Activated CD4-positive, alpha-beta T cell treated with anti-CD3 and anti-CD28 coated beads for 24 hours (primary cell): ENCODE measurements at regions not wholly inside any gene's neighbourhood (a gene's known extent, or its start where the extent isn't known, plus 50 kb on each side); places are given as distances from the start of the nearest gene placed in this dataset.
"Not testable (repeated sequence)": the region's sequence is repeated elsewhere in the genome, so short reads cannot be mapped to it uniquely, and the experiment has no call there.

ENCODE experiments used
- DNase-seq, 2 donors: peaks; one replicate each; pipeline ENCODE4 v3.0.0-alpha.2; 2020; ENCODE audit warnings: low read depth in 2 of 2

GRCh38 chr16:31975826-31976419, 102.3 kb downstream of the ZNF267 start:
- not testable (repeated sequence) for DNase-seq

GRCh38 chr16:31978463-31978862, 104.9 kb downstream of the ZNF267 start:
- not testable (repeated sequence) for DNase-seq

GRCh38 chr16:31981739-31982138, 108.1 kb downstream of the ZNF267 start:
- not testable (repeated sequence) for DNase-seq

DNA sequence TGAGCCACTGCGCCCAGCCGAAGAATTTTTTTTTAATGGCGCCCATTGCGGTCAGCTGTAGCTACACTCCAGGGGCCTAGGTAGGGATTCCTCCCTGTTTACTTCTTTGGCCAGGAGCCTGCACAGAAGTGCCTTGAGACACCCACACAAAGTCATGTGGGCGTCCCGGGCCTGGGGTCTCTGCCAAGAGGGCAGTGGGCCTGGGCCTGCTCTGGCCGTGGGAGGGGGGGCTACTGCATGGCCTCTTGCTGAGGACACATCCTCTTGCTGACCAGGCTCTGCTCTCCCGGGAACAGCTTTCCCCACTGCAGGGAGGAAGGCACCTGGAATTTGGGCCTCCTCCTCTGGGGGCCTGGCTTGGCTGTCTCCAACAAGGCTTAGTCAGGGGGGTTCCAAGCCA, 109.4 kb downstream of the ZNF267 start:
- not testable (repeated sequence) for DNase-seq

GRCh38 chr16:31983666-31984065, 110.1 kb downstream of the ZNF267 start:
- DNase-seq, result not testable (repeated sequence)

DNA sequence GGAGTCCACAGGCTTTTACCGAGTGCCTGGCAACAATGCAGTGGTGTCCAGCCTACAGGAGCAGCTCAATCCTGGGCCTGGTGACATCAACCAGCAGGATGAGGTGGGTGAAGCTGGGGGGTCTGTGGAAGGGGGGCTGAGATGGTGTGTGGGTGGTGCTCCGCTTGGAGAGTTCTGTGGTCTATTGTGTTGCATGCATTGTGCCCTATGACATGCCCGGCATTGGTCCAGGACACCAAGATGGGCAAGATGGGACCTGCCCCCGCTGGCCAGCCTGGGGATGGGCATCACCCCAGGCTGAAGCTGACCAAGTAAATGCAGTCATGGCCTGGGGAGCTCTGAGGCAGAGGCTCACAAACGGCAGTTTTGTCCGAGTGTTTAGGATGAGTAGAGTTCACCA, 113.3 kb downstream of the ZNF267 start:
- DNase-seq, result not testable (repeated sequence)

DNA sequence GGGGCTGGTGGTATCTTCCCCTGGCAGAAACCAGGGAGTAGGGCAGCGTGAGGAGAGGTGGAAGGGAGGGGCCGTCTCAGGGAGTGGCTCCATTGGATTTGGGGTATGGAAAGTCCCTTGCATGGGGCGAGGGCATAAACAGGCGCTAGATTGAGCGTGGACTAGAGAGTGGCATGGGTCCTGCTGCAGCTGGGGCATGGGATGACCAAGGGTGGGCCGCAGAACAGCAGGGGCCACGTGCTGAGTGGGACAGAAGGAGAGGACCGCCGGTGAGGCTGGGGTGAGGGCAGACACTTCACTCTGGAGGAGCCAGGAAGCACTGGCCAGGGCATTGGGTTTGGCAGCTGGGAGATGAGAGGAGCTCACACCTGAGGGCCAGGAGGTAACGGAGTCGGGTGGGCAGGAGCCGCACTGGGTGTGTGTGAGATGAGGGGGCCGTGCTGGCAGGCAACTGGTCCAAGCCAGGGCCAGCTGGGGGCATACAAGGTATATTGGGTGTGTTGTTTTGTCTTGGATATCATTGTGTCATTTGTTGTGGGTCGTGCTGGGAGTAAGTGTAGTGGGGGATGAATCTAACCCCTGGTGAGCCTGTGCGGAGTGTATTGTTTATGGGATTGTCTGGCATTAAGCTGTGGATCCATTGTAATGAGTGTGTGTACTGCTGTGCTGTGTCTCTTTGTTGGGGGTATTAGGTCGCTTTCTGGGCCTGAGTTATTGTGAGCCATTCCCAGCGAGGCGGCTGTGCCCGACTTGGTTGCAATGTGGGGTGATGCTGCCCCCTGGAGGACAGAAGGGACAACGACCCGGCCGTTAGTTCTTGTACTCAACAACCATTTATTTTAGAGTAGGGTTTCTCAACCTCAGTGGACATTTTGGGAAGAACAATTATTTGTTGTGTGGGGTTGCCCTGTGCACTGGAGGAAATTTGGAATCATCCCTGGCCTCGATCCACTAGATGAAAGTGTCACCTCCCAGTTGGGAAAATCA, 115.3 kb downstream of the ZNF267 start:
- peak; percentile 30 to 38 for DNase-seq

GRCh38 chr16:31990261-31990660, 116.7 kb downstream of the ZNF267 start:
- DNase-seq, result not testable (repeated sequence)

GRCh38 chr16:31990980-31991379, 117.4 kb downstream of the ZNF267 start:
- DNase-seq, result not testable (repeated sequence)

GRCh38 chr16:31996325-31996724, 122.7 kb downstream of the ZNF267 start:
- peak in 1 of 2 donors; percentile 8 for DNase-seq

- DNase-seq, result not testable (repeated sequence)
These were observed 128.9 kb downstream of the ZNF267 start for GRCh38 chr16:32002496-32002895.

- DNase-seq, result not testable (repeated sequence)
These were observed 130.2 kb downstream of the ZNF267 start for GRCh38 chr16:32003819-32004218.

DNA sequence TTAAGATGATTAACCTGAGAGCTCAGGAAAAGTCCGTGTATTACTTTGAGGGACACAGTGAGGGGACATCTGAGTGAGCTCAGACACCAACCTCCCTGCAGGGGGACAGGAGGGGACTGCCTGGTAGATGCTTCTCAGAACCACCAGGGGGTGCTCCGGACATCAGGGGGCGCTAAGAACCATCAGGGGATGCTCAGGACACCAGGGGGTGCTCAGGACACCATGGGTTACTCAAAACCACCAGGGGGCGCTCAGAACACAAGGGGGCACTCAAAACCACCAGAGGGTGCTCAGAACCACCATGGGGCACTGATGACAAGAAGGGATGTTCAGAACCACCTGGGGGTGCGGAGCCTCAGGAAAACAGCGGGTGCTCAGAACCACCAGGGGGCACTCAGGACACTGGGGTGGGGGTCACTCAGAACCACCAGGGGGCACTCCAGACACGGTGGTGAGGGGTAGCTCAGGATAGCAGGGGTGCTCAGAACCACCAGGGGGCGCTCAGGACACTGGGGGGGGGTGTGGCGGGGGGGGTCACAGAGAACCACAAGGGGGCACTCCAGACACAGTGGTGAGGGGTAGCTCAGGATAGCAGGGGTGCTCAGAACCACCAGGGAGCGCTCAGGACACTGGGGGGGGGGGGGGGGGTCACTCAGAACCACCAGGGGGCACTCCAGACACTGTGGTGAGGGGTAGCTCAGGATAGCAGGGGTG, 165.3 kb downstream of the ZNF267 start:
- DNase-seq, result not testable (repeated sequence)

- DNase-seq, result not testable (repeated sequence)
These were observed 166.3 kb downstream of the ZNF267 start for GRCh38 chr16:32039919-32040318.

- not testable (repeated sequence) for DNase-seq
These were observed 187.0 kb upstream of the TP53TG3D start for GRCh38 chr16:32066016-32066651.

GRCh38 chr16:32071586-32071985, 181.5 kb upstream of the TP53TG3D start:
- not testable (repeated sequence) for DNase-seq

DNA sequence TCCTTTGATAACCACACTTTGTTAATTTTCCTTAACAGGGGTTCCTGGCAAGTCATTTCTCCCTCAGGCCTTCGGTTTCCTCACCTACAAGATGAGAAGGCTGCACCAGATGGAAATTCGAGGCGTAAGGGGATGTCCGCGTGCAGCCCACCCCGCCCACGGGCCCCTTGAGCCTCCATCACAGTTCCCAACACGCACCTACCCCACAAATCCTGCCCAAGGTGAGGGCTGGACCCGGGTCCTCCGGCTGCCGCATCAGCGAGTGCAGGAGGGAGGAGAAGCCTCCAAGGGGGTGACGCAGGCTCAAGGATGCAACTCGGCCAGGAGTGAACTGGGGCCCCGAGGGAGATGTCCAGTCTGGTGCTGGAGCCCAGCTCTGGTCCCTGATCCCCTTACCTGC, 169.2 kb upstream of the TP53TG3D start:
- not testable (repeated sequence) for DNase-seq

GRCh38 chr16:32084656-32085401, 168.3 kb upstream of the TP53TG3D start:
- not testable (repeated sequence) for DNase-seq

- peak in 1 of 2 donors; percentile 50 for DNase-seq
These were observed 167.5 kb upstream of the TP53TG3D start for GRCh38 chr16:32085438-32086141.

DNA sequence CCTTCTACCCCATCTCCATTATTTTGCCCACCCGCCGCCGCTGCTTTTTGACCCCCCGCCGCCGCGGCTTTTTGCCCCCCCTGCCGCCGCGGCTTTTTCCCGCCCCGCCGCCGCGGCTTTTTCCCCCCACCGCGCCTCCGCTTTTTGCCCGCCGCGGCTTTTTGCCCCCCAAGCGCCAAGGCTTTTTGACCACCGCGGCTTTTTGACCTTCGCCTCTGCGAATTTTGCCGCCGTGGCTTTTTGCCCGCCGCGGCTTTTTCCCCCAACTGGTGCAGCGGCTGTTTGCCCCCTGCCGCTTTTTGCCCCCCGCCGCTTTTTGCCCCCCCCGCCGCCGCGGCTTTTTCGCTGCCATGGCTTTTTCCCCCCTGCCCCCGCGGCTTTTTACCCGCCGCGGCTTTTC, 137.5 kb upstream of the TP53TG3D start:
- DNase-seq, result not testable (repeated sequence)
